ENCODE measurements at regions not wholly inside any gene's neighbourhood (a gene's known extent, or its start where the extent isn't known, plus 50 kb on each side); places are given as distances from the start of the nearest gene placed in this dataset.

- H2AFZ ChIP-seq (ENCODE audit: low read depth, low read length), result no peak overlapping the region
- CTCF ChIA-PET, result no interaction called here
Measured at GRCh38 chr6:112997421-112998085, 650.4 kb downstream of the RFPL4B start.

More at GRCh38 chr6:112997421-112998085, 650.4 kb downstream of the RFPL4B start:
- H3K36me3 ChIP-seq (ENCODE audit: control insufficient read depth in 2 of 2, extremely low read depth in 1 of 2, insufficient read depth in 2 of 2, low read length in 2 of 2), result no peaks in the 10 kb centered on the region
- no peak for TF ChIP-seq FOS (IDR thresholded peaks at IDR 0.05; ENCODE audit: borderline replicate concordance, insufficient read depth, low read length)
- no peak for TF ChIP-seq POLR2A (IDR thresholded peaks at IDR 0.05; ENCODE audit: low read depth, low read length)
- no peak for TF ChIP-seq MYC (IDR thresholded peaks at IDR 0.05; ENCODE audit: low read depth, low read length)
- no peak for TF ChIP-seq JUN (IDR thresholded peaks at IDR 0.05; ENCODE audit: borderline replicate concordance, insufficient read depth, insufficient read length, low read depth)
- no peak for TF ChIP-seq CTCF (IDR thresholded peaks at IDR 0.05; ENCODE audit: extremely low read depth in 1 of 2, insufficient read depth in 1 of 2, low read depth in 1 of 2, low read length in 2 of 2)
- TF ChIP-seq EZH2 (IDR thresholded peaks at IDR 0.05; ENCODE audit: borderline replicate concordance, low read depth, low read length, severe bottlenecking), result no peak
- TF ChIP-seq POLR2AphosphoS5 (IDR thresholded peaks at IDR 0.05; ENCODE audit: insufficient read depth, low read depth, low read length), result no peak
- TF ChIP-seq MAX (IDR thresholded peaks at IDR 0.05; ENCODE audit: insufficient read depth, insufficient read length), result no peak
- TF ChIP-seq GATA2 (IDR thresholded peaks at IDR 0.05; ENCODE audit: insufficient read depth, insufficient read length, low read depth, low read length), result no peak
- no peaks in the 10 kb centered on the region for H3K4me1 ChIP-seq (ENCODE audit: control insufficient read depth, extremely low read depth, insufficient read depth, low read length)
- no peaks in the 10 kb centered on the region for H3K9me3 ChIP-seq (replicated peaks; ENCODE audit: control insufficient read depth, insufficient read depth, low read length)
- H3K9me1 ChIP-seq (replicated peaks; ENCODE audit: control insufficient read depth, extremely low read depth, insufficient read depth, low read length), result no peaks in the 10 kb centered on the region
- no peak overlapping the region for H3K4me3 ChIP-seq (replicated peaks in 1 of 3; ENCODE audit: insufficient read depth in 1 of 3, low read depth in 1 of 3, low read length in 3 of 3)
- no peak overlapping the region for H3K27ac ChIP-seq (ENCODE audit: insufficient read depth, low read depth, low read length)
- POLR2A ChIA-PET, result interaction anchor here (0.6 kb wide), 1 partner anchor 8 kb away, joined by 5 read pairs; no protein-coding TSS in a partner anchor
- no TSS peak for BruUV-seq (replicated peaks)
- H3K9ac ChIP-seq (replicated peaks; ENCODE audit: extremely low read depth, insufficient read depth, low read length), result no peak overlapping the region
- no peak overlapping the region for H3K4me2 ChIP-seq (ENCODE audit: insufficient read depth, low read length)
- no peaks in the 10 kb centered on the region for H4K20me1 ChIP-seq (replicated peaks; ENCODE audit: control insufficient read depth, extremely low read depth, insufficient read depth, low read length)
- FAIRE-seq (no peak), DNase-seq (ENCODE audit: low read depth, low spot score) (no peak)
- no peaks in the 10 kb centered on the region for H3K27me3 ChIP-seq (ENCODE audit: control insufficient read depth in 2 of 2, insufficient read depth in 2 of 2, low read length in 2 of 2)
- intact Hi-C loops (cut with micrococcal nuclease), result no loop called here
- H3K79me2 ChIP-seq (ENCODE audit: control insufficient read depth, insufficient read depth, low read length), result no peaks in the 10 kb centered on the region
- dilution Hi-C loops (cut with MboI; ENCODE audit: extremely low pct_ligation_motif_present, low sequenced_read_pairs), result no loop called here

All from endothelial cell of umbilical vein (primary cell).